HG03439 (cell line): ENCODE measurements at regions not wholly inside any gene's neighbourhood (a gene's known extent, or its start where the extent isn't known, plus 50 kb on each side); places are given as distances from the start of the nearest gene placed in this dataset.
"Not testable (repeated sequence)": the region's sequence is repeated elsewhere in the genome, so short reads cannot be mapped to it uniquely, and the experiment has no call there.

Source experiments
- ATAC-seq: cut with Tn5 transposase; IDR thresholded peaks from one replicate; pipeline ENCODE4 v1.9.1; 2021; ENCODE audit warnings: mild to moderate bottlenecking, moderate library complexity; ENCODE audit not compliant: unreplicated experiment

GRCh38 chr9:129547063-129547462, 73.8 kb downstream of the C9orf50 start:
- no peak for ATAC-seq

- not testable (repeated sequence) for ATAC-seq
These were observed 75.0 kb downstream of the C9orf50 start for GRCh38 chr9:129545876-129546275.

GRCh38 chr9:129544761-129545160, 76.1 kb downstream of the C9orf50 start:
- ATAC-seq = no peak

- ATAC-seq = no peak
These were observed 78.2 kb downstream of the C9orf50 start for GRCh38 chr9:129542741-129543140.

- ATAC-seq = no peak
These were observed 79.6 kb downstream of the C9orf50 start for GRCh38 chr9:129541270-129541669.

- no peak for ATAC-seq
These were observed 81.5 kb downstream of the C9orf50 start for GRCh38 chr9:129539446-129539845.

- ATAC-seq = not testable (repeated sequence)
These were observed 89.0 kb downstream of the C9orf50 start for GRCh38 chr9:129531860-129532402.

- ATAC-seq = not testable (repeated sequence)
These were observed 92.9 kb downstream of the C9orf50 start for GRCh38 chr9:129527955-129528354.

GRCh38 chr9:129525656-129526196, 95.2 kb downstream of the C9orf50 start:
- no peak for ATAC-seq

GRCh38 chr9:129524582-129525270, 96.2 kb downstream of the C9orf50 start:
- ATAC-seq = no peak

- ATAC-seq = no peak
These were observed 96.8 kb downstream of the C9orf50 start for GRCh38 chr9:129523943-129524581.

- ATAC-seq = no peak
These were observed 98.5 kb downstream of the C9orf50 start for GRCh38 chr9:129522351-129522750.

GRCh38 chr9:129520082-129520481, 100.8 kb downstream of the C9orf50 start:
- ATAC-seq = no peak

GRCh38 chr9:129518074-129518473, 102.8 kb downstream of the C9orf50 start:
- ATAC-seq = no peak

GRCh38 chr9:129517006-129517405, 103.9 kb downstream of the C9orf50 start:
- ATAC-seq = no peak

GRCh38 chr9:129514891-129515290, 106.0 kb downstream of the C9orf50 start:
- ATAC-seq = no peak

GRCh38 chr9:129514497-129514867, 106.4 kb downstream of the C9orf50 start:
- ATAC-seq = no peak

- ATAC-seq = no peak
These were observed 106.9 kb downstream of the C9orf50 start for GRCh38 chr9:129513856-129514496.

- ATAC-seq = no peak
These were observed 107.6 kb downstream of the C9orf50 start for GRCh38 chr9:129513282-129513681.

GRCh38 chr9:129511285-129511900, 109.5 kb downstream of the C9orf50 start:
- no peak for ATAC-seq

- no peak for ATAC-seq
These were observed 111.4 kb downstream of the C9orf50 start for GRCh38 chr9:129509533-129509928.
